CD4-positive, alpha-beta T cell (primary cell): ENCODE measurements at regions not wholly inside any gene's neighbourhood (a gene's known extent, or its start where the extent isn't known, plus 50 kb on each side); places are given as distances from the start of the nearest gene placed in this dataset.

Experiments used
- ATAC-seq: fragments of 200-7000 bp; cut with Tn5 transposase; one replicate; pipeline ENCODE4 v1.10.0; 2022; ENCODE audit warnings: mild to moderate bottlenecking; ENCODE audit not compliant: poor library complexity
- CTCF ChIA-PET: fragments of 350-600 bp; sonication (Branson Sonifier 250); formaldehyde crosslinking; loops from one replicate; lab custom pipeline; 2021; ENCODE audit warnings: antibody characterized with exemption, inconsistent platforms; lab: Charles Lee
- POLR2A ChIA-PET: fragments of 350-600 bp; sonication (Branson Sonifier 250); formaldehyde crosslinking; loops from one replicate; lab custom pipeline; 2021; ENCODE audit warnings: antibody characterized with exemption, inconsistent platforms; lab: Charles Lee
- DNase-seq, 14 experiments: peaks; one replicate each; pipeline ENCODE4 v3.0.0-alpha.2; 2013 to 2020; ENCODE audit warnings: mixed read lengths in 2 of 14
- H3K27ac ChIP-seq, 2 donors: one replicate each; pipeline versions ENCODE4 v1.5.1 to v1.7.0; 2013; ENCODE audit warnings: low read length in 2 of 2, low read depth in 1 of 2, mild to moderate bottlenecking in 1 of 2
- H3K27me3 ChIP-seq, 2 experiments: 1 replicate in 1 of 2; 2 replicates in 1 of 2; pipeline versions ENCODE4 v1.6.1 to v1.7.0; 2013; ENCODE audit warnings: low read length in 2 of 2, control low read depth in 1 of 2, mild to moderate bottlenecking in 1 of 2, moderate library complexity in 1 of 2; ENCODE audit not compliant: insufficient read depth in 2 of 2, control insufficient read depth in 1 of 2
- H3K36me3 ChIP-seq: one replicate; pipeline ENCODE4 v1.6.1; 2013; ENCODE audit warnings: low read length, control low read depth; ENCODE audit not compliant: insufficient read depth
- H3K4me1 ChIP-seq: one replicate; pipeline ENCODE4 v1.6.1; 2013; ENCODE audit warnings: low read length, control low read depth; ENCODE audit not compliant: insufficient read depth
- H3K4me3 ChIP-seq: one replicate; pipeline ENCODE4 v1.5.1; 2013; ENCODE audit warnings: mild to moderate bottlenecking, low read length, moderate library complexity
- H3K9me3 ChIP-seq, 2 experiments: 1 replicate in 1 of 2; 2 replicates in 1 of 2; pipeline versions ENCODE4 v1.6.1 to v1.7.0; 2013; ENCODE audit warnings: low read length in 2 of 2, mild to moderate bottlenecking in 2 of 2, control low read depth in 1 of 2, moderate library complexity in 1 of 2; ENCODE audit not compliant: control insufficient read depth in 1 of 2, insufficient read depth in 1 of 2
- H3K27ac Mint-ChIP-seq: one replicate; pipeline ENCODE4 v1.8.0; 2020; ENCODE audit warnings: mixed read lengths
- H3K27me3 Mint-ChIP-seq: one replicate; pipeline ENCODE4 v1.8.0; 2021; ENCODE audit warnings: mixed read lengths
- H3K36me3 Mint-ChIP-seq: one replicate; pipeline ENCODE4 v1.8.0; 2021; ENCODE audit warnings: low read depth, mixed read lengths
- H3K4me1 Mint-ChIP-seq: one replicate; pipeline ENCODE4 v1.8.0; 2021; ENCODE audit warnings: low read depth, mixed read lengths
- H3K4me3 Mint-ChIP-seq: one replicate; pipeline ENCODE4 v1.8.0; 2020; ENCODE audit warnings: mild to moderate bottlenecking, mixed read lengths
- H3K9me3 Mint-ChIP-seq: one replicate; pipeline ENCODE4 v1.8.0; 2020; ENCODE audit warnings: mixed read lengths
- intact Hi-C, 2 experiments: fragments of 100-400 bp; cut with DNase I in 1 of 2; cut with micrococcal nuclease in 1 of 2; formaldehyde crosslinking; loops; one replicate each; pipeline versions ENCODE4 v1.15.1 to v1.9.0; 2023 to 2025; cut with DNase I, micrococcal nuclease
- TF ChIP-seq, protein P1 (sequence below): fragments of 200-600 bp; IDR thresholded peaks from one replicate; pipeline ENCODE4 v1.8.0; 2022; ENCODE audit warnings: antibody characterized with exemption, mild to moderate bottlenecking

GRCh38 chr9:111744363-111744762 lies 50.4 kb downstream of the SHOC1 start:
- H3K36me3 Mint-ChIP-seq, result no peaks in the 10 kb centered on the region

GRCh38 chr9:111743275-111743674 lies 51.5 kb downstream of the SHOC1 start:
- Histone ChIP-seq H3K27ac (no peak overlapping the region), H3K27me3 (no peaks in the 10 kb centered on the region), H3K36me3 (no peaks in the 10 kb centered on the region), H3K4me3 (no peak overlapping the region), H3K4me1 (no peaks in the 10 kb centered on the region), H3K9me3 (no peaks in the 10 kb centered on the region)
- TF ChIP-seq, protein P1, sequence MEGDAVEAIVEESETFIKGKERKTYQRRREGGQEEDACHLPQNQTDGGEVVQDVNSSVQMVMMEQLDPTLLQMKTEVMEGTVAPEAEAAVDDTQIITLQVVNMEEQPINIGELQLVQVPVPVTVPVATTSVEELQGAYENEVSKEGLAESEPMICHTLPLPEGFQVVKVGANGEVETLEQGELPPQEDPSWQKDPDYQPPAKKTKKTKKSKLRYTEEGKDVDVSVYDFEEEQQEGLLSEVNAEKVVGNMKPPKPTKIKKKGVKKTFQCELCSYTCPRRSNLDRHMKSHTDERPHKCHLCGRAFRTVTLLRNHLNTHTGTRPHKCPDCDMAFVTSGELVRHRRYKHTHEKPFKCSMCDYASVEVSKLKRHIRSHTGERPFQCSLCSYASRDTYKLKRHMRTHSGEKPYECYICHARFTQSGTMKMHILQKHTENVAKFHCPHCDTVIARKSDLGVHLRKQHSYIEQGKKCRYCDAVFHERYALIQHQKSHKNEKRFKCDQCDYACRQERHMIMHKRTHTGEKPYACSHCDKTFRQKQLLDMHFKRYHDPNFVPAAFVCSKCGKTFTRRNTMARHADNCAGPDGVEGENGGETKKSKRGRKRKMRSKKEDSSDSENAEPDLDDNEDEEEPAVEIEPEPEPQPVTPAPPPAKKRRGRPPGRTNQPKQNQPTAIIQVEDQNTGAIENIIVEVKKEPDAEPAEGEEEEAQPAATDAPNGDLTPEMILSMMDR, result no peak
- CTCF ChIA-PET, result interaction anchor here (1.3 to 1.6 kb wide), 2 partner anchors 8 to 332 kb away, joined by 3 read pairs; no protein-coding TSS in a partner anchor
- no peaks in the 10 kb centered on the region for H3K9me3 Mint-ChIP-seq
- H3K36me3 Mint-ChIP-seq, result no peaks in the 10 kb centered on the region
- ATAC-seq (no peak), DNase-seq (no peak)
- H3K27ac Mint-ChIP-seq, result no peak overlapping the region
- intact Hi-C loops, result no loop called here
- no peaks in the 10 kb centered on the region for H3K4me1 Mint-ChIP-seq
- H3K27me3 Mint-ChIP-seq, result no peaks in the 10 kb centered on the region
- POLR2A ChIA-PET, result no interaction called here
- H3K4me3 Mint-ChIP-seq, result no peak overlapping the region

More at GRCh38 chr9:111744363-111744762, 50.4 kb downstream of the SHOC1 start:
- TF ChIP-seq, protein P1, result no peak
- Histone ChIP-seq H3K4me1 (no peaks in the 10 kb centered on the region), H3K4me3 (no peak overlapping the region), H3K9me3 (no peaks in the 10 kb centered on the region), H3K36me3 (no peaks in the 10 kb centered on the region), H3K27me3 (no peaks in the 10 kb centered on the region), H3K27ac (no peak overlapping the region)
- Mint-ChIP-seq H3K4me3 (no peak overlapping the region), H3K9me3 (no peaks in the 10 kb centered on the region), H3K27ac (no peak overlapping the region), H3K4me1 (no peaks in the 10 kb centered on the region), H3K27me3 (no peaks in the 10 kb centered on the region)
- DNase-seq, result no peak
- no peak for ATAC-seq
- ChIA-PET POLR2A (no interaction called here), CTCF (no interaction called here)
- intact Hi-C loops, result no loop called here

- DNase-seq (no peak), ATAC-seq (no peak)
- H3K4me1 ChIP-seq, result no peaks in the 10 kb centered on the region
- H3K27me3 ChIP-seq, result no peaks in the 10 kb centered on the region
- H3K9me3 ChIP-seq, result no peaks in the 10 kb centered on the region
- intact Hi-C loops, result no loop called here
- Mint-ChIP-seq H3K27me3 (no peaks in the 10 kb centered on the region), H3K4me3 (no peak overlapping the region), H3K27ac (no peak overlapping the region), H3K4me1 (no peaks in the 10 kb centered on the region), H3K9me3 (no peaks in the 10 kb centered on the region), H3K36me3 (no peaks in the 10 kb centered on the region)
- CTCF ChIA-PET, result no interaction called here
- no peak overlapping the region for H3K4me3 ChIP-seq
- TF ChIP-seq, protein P1, result no peak
- H3K27ac ChIP-seq, result no peak overlapping the region
- POLR2A ChIA-PET, result no interaction called here
- H3K36me3 ChIP-seq, result no peaks in the 10 kb centered on the region
These were observed 54.0 kb downstream of the SHOC1 start for GRCh38 chr9:111740739-111741138.
